Cardiac muscle cell (in vitro differentiated cells and primary cell): ENCODE measurements at regions not wholly inside any gene's neighbourhood (a gene's known extent, or its start where the extent isn't known, plus 50 kb on each side); places are given as distances from the start of the nearest gene placed in this dataset.
A peak's percentile ranks its signal among the peaks of the same experiment; 100 is the strongest.

Source experiments
- DNase-seq, 2 donors: peaks; one replicate each; pipeline versions ENCODE4 v3.0.0 to v3.0.0-alpha.2; 2010 to 2017; ENCODE audit warnings: low read depth in 1 of 2, low spot score in 1 of 2
- H3K27ac ChIP-seq: fragments of 200-600 bp; sonication (generic); 2 replicates; pipeline ENCODE4 v1.5.1; 2016
- H3K27me3 ChIP-seq: fragments of 200-600 bp; sonication (generic); 2 replicates; pipeline ENCODE4 v1.6.0; 2016; ENCODE audit warnings: control low read depth
- H3K36me3 ChIP-seq: fragments of 200-600 bp; sonication (generic); 2 replicates; pipeline ENCODE4 v1.5.1; 2016; ENCODE audit warnings: control low read depth
- H3K4me1 ChIP-seq: fragments of 200-600 bp; sonication (generic); 2 replicates; pipeline ENCODE4 v1.8.1; 2017; ENCODE audit warnings: low read depth, mild to moderate bottlenecking, mixed run types
- H3K4me3 ChIP-seq: fragments of 200-600 bp; sonication (generic); 2 replicates; pipeline ENCODE4 v1.5.1; 2016; ENCODE audit warnings: mild to moderate bottlenecking
- H3K9me3 ChIP-seq: fragments of 200-600 bp; sonication (generic); 2 replicates; pipeline ENCODE4 v1.5.1; 2017; ENCODE audit warnings: low read depth, mild to moderate bottlenecking, control low read depth
- CTCF ChIP-seq: IDR thresholded peaks from 2 replicates; pipeline ENCODE4 v1.5.1; 2012; ENCODE audit warnings: low read depth, mild to moderate bottlenecking, low read length

DNA sequence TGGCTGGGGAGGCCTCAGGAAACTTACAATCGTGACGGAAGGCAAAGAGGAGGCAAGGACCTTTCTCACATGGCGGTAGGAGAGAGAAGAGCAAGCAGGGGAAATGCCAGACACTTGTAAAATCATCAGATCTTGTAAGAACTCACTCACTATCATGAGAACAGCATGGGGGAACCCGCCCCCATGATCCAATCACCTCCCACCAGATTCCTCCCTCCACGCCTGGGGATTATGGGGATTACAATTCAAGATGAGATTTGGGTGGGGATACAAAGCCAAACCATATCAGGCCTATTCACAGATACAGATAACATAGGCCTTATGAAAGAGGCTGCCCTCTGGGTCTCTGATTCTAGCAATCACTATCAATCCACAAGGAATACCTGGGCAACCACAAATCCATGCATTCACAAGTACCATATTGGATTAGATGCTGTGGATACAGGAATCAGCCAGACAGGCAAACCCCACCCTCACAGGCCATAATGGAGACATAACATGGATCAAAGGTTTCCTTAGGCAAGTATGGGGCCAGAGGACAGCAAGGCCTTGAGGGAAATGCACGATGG, 284.9 kb downstream of the SOX9 start:
- Histone ChIP-seq H3K27ac (no peak overlapping the region), H3K36me3 (no peaks in the 10 kb centered on the region), H3K4me1 (no peaks in the 10 kb centered on the region), H3K4me3 (no peak overlapping the region), H3K9me3 (no peaks in the 10 kb centered on the region), H3K27me3 (no peaks in the 10 kb centered on the region)
- TF ChIP-seq CTCF, result no peak
- no peak for DNase-seq

DNA sequence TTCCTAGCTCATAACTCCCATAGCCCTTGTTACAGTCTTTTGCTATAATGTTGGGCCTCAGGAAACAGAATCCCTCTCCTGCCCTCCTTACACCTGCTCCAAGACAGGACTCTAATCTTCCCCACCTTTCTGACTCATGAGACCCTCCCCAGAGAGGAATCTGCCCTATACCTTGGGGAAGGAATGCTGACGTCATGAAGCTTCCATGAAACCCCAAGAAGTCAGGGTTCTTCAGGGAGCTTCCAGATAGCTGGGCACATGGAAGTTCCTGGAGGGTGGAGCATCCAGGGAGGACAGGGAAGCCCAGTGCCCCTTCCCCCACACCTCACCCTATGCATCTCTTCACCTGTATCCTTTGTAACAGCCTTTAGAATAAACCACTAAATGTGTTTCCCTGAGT, 285.7 kb downstream of the SOX9 start:
- Histone ChIP-seq H3K36me3 (no peaks in the 10 kb centered on the region), H3K27me3 (no peaks in the 10 kb centered on the region), H3K27ac (no peak overlapping the region), H3K4me3 (no peak overlapping the region), H3K4me1 (no peaks in the 10 kb centered on the region), H3K9me3 (no peaks in the 10 kb centered on the region)
- TF ChIP-seq CTCF, result no peak
- DNase-seq, result no peak

- H3K4me3 ChIP-seq, result no peak overlapping the region
- no peaks in the 10 kb centered on the region for H3K27me3 ChIP-seq
- DNase-seq, result peak in 1 of 2 donors; percentile 93
- H3K4me1 ChIP-seq, result no peaks in the 10 kb centered on the region
- H3K36me3 ChIP-seq, result no peaks in the 10 kb centered on the region
- H3K9me3 ChIP-seq, result no peaks in the 10 kb centered on the region
- no peak for TF ChIP-seq CTCF
- H3K27ac ChIP-seq, result no peak overlapping the region
Measured at GRCh38 chr17:72407336-72407909, 286.6 kb downstream of the SOX9 start.

DNA sequence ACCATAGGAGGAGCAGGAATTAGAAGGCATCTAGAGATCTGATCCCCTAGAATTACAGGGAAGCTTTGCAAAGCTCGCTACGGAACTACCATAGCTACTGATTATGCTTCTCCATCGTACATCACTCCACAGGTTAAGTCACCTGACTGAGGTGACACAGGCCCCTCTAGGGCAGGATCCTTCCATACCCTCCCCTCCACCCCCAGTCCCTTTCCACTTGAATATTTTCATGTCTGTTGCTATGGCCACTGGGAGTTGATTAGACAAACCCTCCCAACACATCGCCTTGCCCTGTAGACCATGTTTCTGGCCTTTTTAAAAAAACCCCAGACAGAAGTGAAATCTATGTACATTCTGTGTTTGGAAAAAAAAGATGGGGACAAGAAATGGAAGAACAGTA, 287.1 kb downstream of the SOX9 start:
- H3K27ac ChIP-seq, result no peak overlapping the region
- H3K4me3 ChIP-seq, result no peak overlapping the region
- H3K4me1 ChIP-seq, result no peaks in the 10 kb centered on the region
- no peak for DNase-seq
- H3K36me3 ChIP-seq, result no peaks in the 10 kb centered on the region
- no peaks in the 10 kb centered on the region for H3K9me3 ChIP-seq
- no peaks in the 10 kb centered on the region for H3K27me3 ChIP-seq
- no peak for TF ChIP-seq CTCF

GRCh38 chr17:72408641-72409040, 287.8 kb downstream of the SOX9 start:
- Histone ChIP-seq H3K9me3 (no peaks in the 10 kb centered on the region), H3K27me3 (no peaks in the 10 kb centered on the region), H3K27ac (no peak overlapping the region), H3K4me3 (no peak overlapping the region), H3K4me1 (no peaks in the 10 kb centered on the region), H3K36me3 (no peaks in the 10 kb centered on the region)
- TF ChIP-seq CTCF, result no peak
- DNase-seq, result no peak
